ENCODE measurements at regions not wholly inside any gene's neighbourhood (a gene's known extent, or its start where the extent isn't known, plus 50 kb on each side); places are given as distances from the start of the nearest gene placed in this dataset.

DNA sequence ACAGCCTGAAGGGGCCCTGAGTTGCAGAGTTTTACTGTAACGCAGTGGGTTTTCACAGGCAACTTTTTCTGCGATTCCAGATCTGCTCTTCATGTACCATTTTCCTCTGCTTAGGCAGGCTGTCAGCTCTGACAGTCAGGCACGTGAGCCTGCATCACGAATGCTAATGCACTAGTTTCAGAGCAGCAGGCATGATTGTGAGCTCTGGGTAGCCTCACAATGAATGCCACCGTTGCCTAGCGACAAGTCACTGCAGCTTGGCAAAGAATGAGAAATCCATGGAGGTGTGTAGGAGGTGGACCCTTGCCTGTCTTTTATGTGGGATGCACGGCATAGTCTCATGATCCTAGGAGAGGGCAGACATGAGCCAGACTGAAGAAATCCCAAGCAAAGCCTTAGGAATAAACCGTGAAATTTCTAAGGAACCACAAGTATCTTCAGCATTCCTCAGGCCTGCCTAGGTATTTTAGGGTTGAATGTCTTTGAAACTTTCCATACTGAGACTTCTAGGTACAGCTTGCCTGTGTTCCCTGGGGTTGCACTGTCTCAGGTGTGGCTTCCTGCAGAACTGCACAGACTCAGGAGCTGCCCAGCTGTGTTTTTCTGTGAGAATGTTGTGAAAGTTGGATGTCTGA is 774.7 kb upstream of the TSPY4 start:
- Mint-ChIP-seq H3K36me3 (ENCODE audit: low read depth) (no peaks in the 10 kb centered on the region), H3K4me3 (no peak overlapping the region), H3K27ac (no peak overlapping the region), H3K9me3 (no peaks in the 10 kb centered on the region), H3K27me3 (no peaks in the 10 kb centered on the region), H3K4me1 (ENCODE audit: low read depth) (no peaks in the 10 kb centered on the region)

GRCh38 chrY:8564421-8564820 is 772.8 kb upstream of the TSPY4 start:
- no peaks in the 10 kb centered on the region for H3K27me3 Mint-ChIP-seq
- H3K4me3 Mint-ChIP-seq: no peak overlapping the region
- H3K9me3 Mint-ChIP-seq: no peaks in the 10 kb centered on the region
- H3K4me1 Mint-ChIP-seq (ENCODE audit: low read depth): no peaks in the 10 kb centered on the region
- H3K27ac Mint-ChIP-seq: no peak overlapping the region
- no peaks in the 10 kb centered on the region for H3K36me3 Mint-ChIP-seq (ENCODE audit: low read depth)

DNA sequence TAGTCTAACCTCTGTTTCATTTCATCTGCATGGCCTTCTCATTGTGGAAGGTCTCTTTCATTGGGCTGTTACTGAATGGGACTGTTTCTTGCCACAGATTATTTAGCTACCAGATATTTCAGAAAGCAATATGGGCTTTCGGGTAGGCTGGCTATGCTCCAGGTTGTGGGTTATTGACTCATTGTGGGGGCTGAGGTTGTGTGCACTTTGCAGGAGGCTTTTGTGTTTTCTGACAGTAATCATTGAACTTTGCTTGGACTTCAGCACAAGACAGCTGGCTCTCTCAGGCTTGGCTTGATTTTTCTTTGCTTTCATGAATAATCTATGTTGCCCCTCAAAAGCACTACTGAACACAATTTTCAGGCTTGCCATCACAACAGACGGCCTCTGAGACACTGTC is 771.1 kb upstream of the TSPY4 start:
- Mint-ChIP-seq H3K36me3 (ENCODE audit: low read depth) (no peaks in the 10 kb centered on the region), H3K4me3 (no peak overlapping the region), H3K4me1 (ENCODE audit: low read depth) (no peaks in the 10 kb centered on the region), H3K9me3 (no peaks in the 10 kb centered on the region), H3K27ac (no peak overlapping the region), H3K27me3 (no peaks in the 10 kb centered on the region)

GRCh38 chrY:8570384-8570783 is 766.9 kb upstream of the TSPY4 start:
- no peak overlapping the region for H3K4me3 Mint-ChIP-seq
- no peaks in the 10 kb centered on the region for H3K4me1 Mint-ChIP-seq (ENCODE audit: low read depth)
- H3K27ac Mint-ChIP-seq: no peak overlapping the region
- H3K36me3 Mint-ChIP-seq (ENCODE audit: low read depth): no peaks in the 10 kb centered on the region
- no peaks in the 10 kb centered on the region for H3K27me3 Mint-ChIP-seq
- no peaks in the 10 kb centered on the region for H3K9me3 Mint-ChIP-seq

DNA sequence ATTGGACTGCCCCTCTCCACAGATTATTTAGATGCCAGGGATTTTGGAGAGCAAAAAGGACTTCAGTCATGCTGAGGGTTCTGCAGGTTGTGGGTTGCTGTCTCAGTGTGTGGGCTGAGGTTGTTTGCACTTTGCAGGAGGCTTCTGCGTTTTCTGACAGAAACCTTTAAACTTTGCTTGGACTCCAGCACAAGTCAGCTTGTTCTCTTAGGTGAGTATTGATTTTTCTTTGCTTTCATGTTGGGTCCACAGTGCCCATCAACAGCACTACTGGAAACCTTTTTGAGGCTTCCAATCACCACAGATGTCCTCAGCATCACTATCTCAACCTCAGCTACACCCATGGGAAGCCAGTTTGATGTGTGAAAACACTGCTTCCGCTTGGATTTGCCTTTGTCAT is 764.3 kb upstream of the TSPY4 start:
- Mint-ChIP-seq H3K27ac (no peak overlapping the region), H3K4me1 (ENCODE audit: low read depth) (no peaks in the 10 kb centered on the region), H3K4me3 (no peak overlapping the region), H3K9me3 (no peaks in the 10 kb centered on the region), H3K27me3 (no peaks in the 10 kb centered on the region), H3K36me3 (ENCODE audit: low read depth) (no peaks in the 10 kb centered on the region)

DNA sequence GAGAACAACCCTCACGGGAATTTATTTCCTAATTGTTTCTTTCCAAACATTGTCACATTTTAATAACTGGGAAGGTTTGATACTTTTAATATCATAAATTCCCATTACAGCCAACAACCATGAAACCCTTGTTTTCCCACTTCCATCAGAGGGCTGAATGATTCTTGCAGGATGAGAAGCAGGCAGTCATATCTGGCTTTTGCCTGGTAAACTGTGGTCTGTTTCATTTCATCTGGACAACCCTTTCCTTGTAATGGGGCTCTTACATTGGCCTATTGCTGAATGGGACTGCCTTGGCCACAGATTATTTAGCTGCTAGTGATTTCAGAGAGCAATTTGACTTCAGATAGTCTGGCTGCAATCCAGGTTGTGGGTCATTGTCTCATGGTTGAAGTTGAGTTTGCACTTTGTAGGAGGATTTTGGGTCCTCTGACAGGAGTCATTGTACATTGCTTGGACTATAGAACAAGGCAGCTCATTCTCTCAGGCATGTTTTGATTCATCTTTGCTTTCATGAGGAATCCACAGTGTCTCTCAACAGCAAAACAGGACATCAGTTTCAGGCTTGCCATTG is 754.9 kb upstream of the TSPY4 start:
- Mint-ChIP-seq H3K27me3 (no peaks in the 10 kb centered on the region), H3K4me3 (no peak overlapping the region), H3K9me3 (no peaks in the 10 kb centered on the region), H3K36me3 (ENCODE audit: low read depth) (no peaks in the 10 kb centered on the region), H3K4me1 (ENCODE audit: low read depth) (no peaks in the 10 kb centered on the region), H3K27ac (no peak overlapping the region)

DNA sequence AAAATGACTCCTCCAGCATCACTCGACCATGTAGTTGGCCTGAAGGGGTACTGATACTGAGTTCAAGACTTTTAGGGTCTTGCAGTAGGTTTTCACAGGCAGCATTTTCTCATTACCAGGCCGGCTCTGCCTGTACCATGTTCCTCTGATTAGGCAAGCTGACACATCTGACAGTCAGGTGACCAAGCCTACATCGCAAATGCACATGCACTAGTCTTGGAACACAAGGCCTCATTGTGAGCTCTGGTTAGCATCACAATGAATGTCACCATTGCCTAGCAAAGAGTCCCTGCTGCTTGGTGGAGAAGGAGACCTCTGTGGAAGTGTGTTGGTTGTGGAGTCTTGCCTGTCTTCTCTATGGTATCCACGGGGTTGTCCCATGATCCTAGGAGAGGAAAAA is 754.1 kb upstream of the TSPY4 start:
- Mint-ChIP-seq H3K27me3 (no peaks in the 10 kb centered on the region), H3K4me1 (ENCODE audit: low read depth) (no peaks in the 10 kb centered on the region), H3K4me3 (no peak overlapping the region), H3K9me3 (no peaks in the 10 kb centered on the region), H3K36me3 (ENCODE audit: low read depth) (no peaks in the 10 kb centered on the region), H3K27ac (no peak overlapping the region)

- Mint-ChIP-seq H3K27ac (no peak overlapping the region), H3K4me1 (ENCODE audit: low read depth) (no peaks in the 10 kb centered on the region), H3K27me3 (no peaks in the 10 kb centered on the region), H3K4me3 (no peak overlapping the region), H3K36me3 (ENCODE audit: low read depth) (no peaks in the 10 kb centered on the region), H3K9me3 (no peaks in the 10 kb centered on the region)
Observed at GRCh38 chrY:8590641-8591040, 746.6 kb upstream of the TSPY4 start.

DNA sequence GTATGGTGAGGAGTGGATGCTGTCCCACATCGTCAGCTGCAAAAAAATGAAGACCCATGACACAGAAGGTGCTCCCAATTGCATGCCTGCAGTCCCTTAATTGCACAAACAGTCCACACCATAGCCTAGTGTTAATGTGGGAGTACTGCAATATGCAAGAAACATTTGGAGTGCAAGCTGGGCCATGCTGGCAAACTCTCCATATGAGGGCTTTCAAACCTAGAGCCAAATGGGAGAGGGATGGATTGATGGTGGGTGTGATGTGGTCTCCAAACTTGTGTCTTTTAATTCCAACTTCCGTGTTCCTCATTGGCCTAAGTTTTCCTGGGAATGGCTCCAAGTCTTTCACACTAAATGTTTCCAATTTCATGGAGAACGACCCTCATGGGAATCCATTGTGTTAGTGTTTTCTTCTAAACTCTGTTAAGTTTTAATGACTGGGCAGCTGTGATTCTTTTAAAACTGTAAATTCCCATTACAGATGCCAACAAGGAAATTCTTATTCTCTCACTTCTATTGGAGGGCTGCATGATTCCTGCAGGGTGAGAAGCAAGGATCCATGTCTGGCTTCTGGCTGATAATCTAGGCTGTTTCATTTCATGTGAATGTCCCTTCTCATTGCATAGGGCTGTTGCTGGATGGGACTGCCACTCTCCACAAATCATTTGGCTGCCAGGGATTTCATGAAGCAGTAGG is 745.3 kb upstream of the TSPY4 start:
- Mint-ChIP-seq H3K27ac (no peak overlapping the region), H3K4me1 (ENCODE audit: low read depth) (no peaks in the 10 kb centered on the region), H3K27me3 (no peaks in the 10 kb centered on the region), H3K4me3 (no peak overlapping the region), H3K36me3 (ENCODE audit: low read depth) (no peaks in the 10 kb centered on the region), H3K9me3 (no peaks in the 10 kb centered on the region)

GRCh38 chrY:8594657-8595056 is 742.6 kb upstream of the TSPY4 start:
- Mint-ChIP-seq H3K4me1 (ENCODE audit: low read depth) (no peaks in the 10 kb centered on the region), H3K27ac (no peak overlapping the region), H3K9me3 (no peaks in the 10 kb centered on the region), H3K4me3 (no peak overlapping the region), H3K27me3 (no peaks in the 10 kb centered on the region), H3K36me3 (ENCODE audit: low read depth) (no peaks in the 10 kb centered on the region)

- no peak overlapping the region for H3K4me3 Mint-ChIP-seq
- H3K9me3 Mint-ChIP-seq: no peaks in the 10 kb centered on the region
- H3K27me3 Mint-ChIP-seq: no peaks in the 10 kb centered on the region
- H3K4me1 Mint-ChIP-seq (ENCODE audit: low read depth): no peaks in the 10 kb centered on the region
- H3K27ac Mint-ChIP-seq: no peak overlapping the region
- H3K36me3 Mint-ChIP-seq (ENCODE audit: low read depth): no peaks in the 10 kb centered on the region
Observed at GRCh38 chrY:8599141-8599540, 738.1 kb upstream of the TSPY4 start.

DNA sequence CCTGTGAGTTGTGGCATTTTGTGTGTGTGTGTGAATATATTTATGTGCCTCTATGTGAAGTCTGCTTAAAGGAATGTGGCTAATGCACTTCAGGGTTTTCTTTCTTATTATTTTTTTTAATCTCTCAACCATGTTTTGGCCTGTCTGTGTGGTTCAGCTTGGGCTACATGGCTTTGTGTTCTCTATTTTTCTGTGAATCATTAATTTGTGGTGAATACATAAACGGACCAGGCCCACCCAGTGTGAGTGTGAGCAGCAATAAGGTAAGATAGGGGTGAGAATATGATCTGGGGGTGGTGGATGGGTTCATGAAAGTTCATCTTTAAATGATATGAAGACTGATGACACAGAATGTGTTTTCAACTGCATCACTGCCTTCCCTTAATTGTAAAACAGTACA is 726.6 kb upstream of the TSPY4 start:
- Mint-ChIP-seq H3K4me1 (ENCODE audit: low read depth) (no peaks in the 10 kb centered on the region), H3K9me3 (no peaks in the 10 kb centered on the region), H3K36me3 (ENCODE audit: low read depth) (no peaks in the 10 kb centered on the region), H3K27me3 (no peaks in the 10 kb centered on the region), H3K4me3 (no peak overlapping the region), H3K27ac (no peak overlapping the region)

DNA sequence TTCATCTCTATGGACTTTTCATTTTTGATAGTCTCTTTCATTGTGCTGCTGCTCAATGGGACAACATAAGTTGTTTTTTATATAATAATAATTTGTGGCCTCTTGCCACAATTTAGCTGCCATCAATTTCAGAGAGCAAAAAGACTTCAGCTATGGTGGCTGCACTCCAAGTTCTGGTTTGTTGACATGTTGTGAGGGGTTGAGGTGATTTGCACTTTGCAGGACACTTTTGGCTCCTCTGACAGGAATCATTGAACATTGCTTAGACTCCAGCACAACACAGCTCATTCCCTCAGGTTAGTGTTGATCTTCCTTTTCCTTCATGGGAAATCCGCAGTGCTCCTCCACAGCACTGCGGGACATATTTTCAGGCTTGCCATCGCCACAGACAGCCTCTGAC is 725.4 kb upstream of the TSPY4 start:
- no peaks in the 10 kb centered on the region for H3K9me3 Mint-ChIP-seq
- H3K4me3 Mint-ChIP-seq: no peak overlapping the region
- H3K27me3 Mint-ChIP-seq: no peaks in the 10 kb centered on the region
- H3K27ac Mint-ChIP-seq: no peak overlapping the region
- H3K36me3 Mint-ChIP-seq (ENCODE audit: low read depth): no peaks in the 10 kb centered on the region
- no peaks in the 10 kb centered on the region for H3K4me1 Mint-ChIP-seq (ENCODE audit: low read depth)

DNA sequence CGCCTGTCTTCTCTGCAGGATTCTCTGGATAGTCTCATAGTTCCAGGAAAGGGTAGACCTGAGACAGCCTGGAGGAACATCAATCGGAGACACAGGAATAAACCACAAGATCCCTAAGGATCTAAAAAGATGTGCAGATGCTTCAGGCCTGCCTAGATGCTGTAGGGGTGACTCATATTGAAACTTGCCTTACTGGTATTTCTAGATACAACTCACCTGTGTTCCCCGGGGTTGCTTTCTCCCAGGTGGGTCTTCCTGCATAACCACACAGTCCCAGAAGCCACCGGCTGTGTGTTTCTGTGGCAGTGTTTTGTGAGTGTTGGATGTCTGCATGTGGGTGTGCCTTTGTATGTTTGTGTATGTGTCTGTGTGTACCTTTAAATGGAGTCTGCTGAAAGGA is 719.0 kb upstream of the TSPY4 start:
- Mint-ChIP-seq H3K4me3 (no peak overlapping the region), H3K4me1 (ENCODE audit: low read depth) (no peaks in the 10 kb centered on the region), H3K27ac (no peak overlapping the region), H3K27me3 (no peaks in the 10 kb centered on the region), H3K36me3 (ENCODE audit: low read depth) (no peaks in the 10 kb centered on the region), H3K9me3 (no peaks in the 10 kb centered on the region)

DNA sequence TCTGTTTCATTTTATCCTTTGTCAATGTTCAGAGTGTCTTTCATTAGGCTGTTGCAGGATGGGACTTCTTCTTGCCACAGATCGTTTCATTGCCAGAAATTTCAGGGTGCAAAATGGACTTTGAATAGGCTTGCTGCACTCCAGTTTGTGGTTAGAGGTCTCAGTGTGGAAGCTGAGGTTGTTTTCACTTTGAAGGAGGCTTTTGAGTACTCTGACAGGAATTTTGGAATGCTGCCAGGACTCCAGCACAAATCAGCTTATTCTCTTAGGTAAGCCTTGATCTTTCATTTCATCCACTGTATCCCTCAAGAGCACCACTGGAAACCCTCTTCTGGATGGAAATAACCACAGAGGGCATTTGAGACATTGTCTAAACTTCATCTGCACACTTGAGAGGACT is 715.1 kb upstream of the TSPY4 start:
- Mint-ChIP-seq H3K9me3 (no peaks in the 10 kb centered on the region), H3K27me3 (no peaks in the 10 kb centered on the region), H3K36me3 (ENCODE audit: low read depth) (no peaks in the 10 kb centered on the region), H3K27ac (no peak overlapping the region), H3K4me3 (no peak overlapping the region), H3K4me1 (ENCODE audit: low read depth) (no peaks in the 10 kb centered on the region)

DNA sequence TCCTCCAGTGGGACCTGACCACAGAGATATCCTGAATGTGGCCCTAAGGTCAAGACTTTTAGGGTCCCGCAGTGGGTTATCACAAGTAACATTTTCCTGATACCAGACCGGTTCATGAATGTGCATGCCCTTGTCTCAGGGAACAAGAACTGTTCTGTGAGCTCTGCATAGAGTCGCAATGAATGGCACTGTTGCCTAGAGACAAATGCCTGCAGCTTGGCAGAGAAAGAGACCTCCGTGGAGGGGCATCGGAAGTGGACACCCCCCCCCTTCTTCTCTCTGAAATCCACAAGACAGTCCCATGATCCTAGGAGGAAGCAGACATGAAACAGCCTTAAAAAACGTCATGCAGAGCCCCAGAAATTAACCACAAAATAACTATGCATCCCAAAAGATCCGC is 714.4 kb upstream of the TSPY4 start:
- Mint-ChIP-seq H3K4me3 (no peak overlapping the region), H3K27ac (no peak overlapping the region), H3K27me3 (no peaks in the 10 kb centered on the region), H3K36me3 (ENCODE audit: low read depth) (no peaks in the 10 kb centered on the region), H3K4me1 (ENCODE audit: low read depth) (no peaks in the 10 kb centered on the region), H3K9me3 (no peaks in the 10 kb centered on the region)
